ENCODE measurements at regions not wholly inside any gene's neighbourhood (a gene's known extent, or its start where the extent isn't known, plus 50 kb on each side); places are given as distances from the start of the nearest gene placed in this dataset.

GRCh38 chr5:110063640-110064602 is 374.2 kb downstream of the MAN2A1 start:
- TF ChIP-seq, protein P1, sequence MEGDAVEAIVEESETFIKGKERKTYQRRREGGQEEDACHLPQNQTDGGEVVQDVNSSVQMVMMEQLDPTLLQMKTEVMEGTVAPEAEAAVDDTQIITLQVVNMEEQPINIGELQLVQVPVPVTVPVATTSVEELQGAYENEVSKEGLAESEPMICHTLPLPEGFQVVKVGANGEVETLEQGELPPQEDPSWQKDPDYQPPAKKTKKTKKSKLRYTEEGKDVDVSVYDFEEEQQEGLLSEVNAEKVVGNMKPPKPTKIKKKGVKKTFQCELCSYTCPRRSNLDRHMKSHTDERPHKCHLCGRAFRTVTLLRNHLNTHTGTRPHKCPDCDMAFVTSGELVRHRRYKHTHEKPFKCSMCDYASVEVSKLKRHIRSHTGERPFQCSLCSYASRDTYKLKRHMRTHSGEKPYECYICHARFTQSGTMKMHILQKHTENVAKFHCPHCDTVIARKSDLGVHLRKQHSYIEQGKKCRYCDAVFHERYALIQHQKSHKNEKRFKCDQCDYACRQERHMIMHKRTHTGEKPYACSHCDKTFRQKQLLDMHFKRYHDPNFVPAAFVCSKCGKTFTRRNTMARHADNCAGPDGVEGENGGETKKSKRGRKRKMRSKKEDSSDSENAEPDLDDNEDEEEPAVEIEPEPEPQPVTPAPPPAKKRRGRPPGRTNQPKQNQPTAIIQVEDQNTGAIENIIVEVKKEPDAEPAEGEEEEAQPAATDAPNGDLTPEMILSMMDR (IDR thresholded peaks at IDR 0.05; ENCODE audit: control extremely low read depth in 1 of 3, insufficient read depth in 1 of 3, low read depth in 1 of 3, low read length in 3 of 3), result no peak
- TF ChIP-seq CBX5 (IDR thresholded peaks at IDR 0.05; ENCODE audit: low read depth, low read length) (no peak), GABPA (IDR thresholded peaks at IDR 0.05; ENCODE audit: borderline replicate concordance, insufficient read depth, low read length) (no peak), CBX8 (IDR thresholded peaks at IDR 0.05; ENCODE audit: borderline replicate concordance, low read depth, low read length) (no peak), CEBPB (IDR thresholded peaks at IDR 0.05; ENCODE audit: low read depth, low read length) (no peak), JUND (IDR thresholded peaks at IDR 0.05; ENCODE audit: low read length) (no peak), MAX (IDR thresholded peaks at IDR 0.05) (no peak), TCF12 (IDR thresholded peaks at IDR 0.05; ENCODE audit: low read depth, low read length) (no peak)
